Lower leg skin (tissue), 4 donors: ENCODE measurements at regions not wholly inside any gene's neighbourhood (a gene's known extent, or its start where the extent isn't known, plus 50 kb on each side); places are given as distances from the start of the nearest gene placed in this dataset.

Experiments
- DNase-seq, 2 donors: peaks; one replicate each; pipeline ENCODE4 v3.0.0-alpha.2; 2019; ENCODE audit warnings: low spot score in 2 of 2
- H3K4me3 ChIP-seq: fragments of 200-600 bp; sonication (generic); 2 replicates; pipeline ENCODE4 v1.5.1; 2017; ENCODE audit warnings: mild to moderate bottlenecking, low read depth; ENCODE audit not compliant: poor library complexity, severe bottlenecking
- CTCF ChIP-seq, 3 donors: fragments of 450-650 bp; IDR thresholded peaks; one replicate each; pipeline ENCODE4 v1.5.1; 2016; ENCODE audit warnings: antibody characterized with exemption in 3 of 3, mild to moderate bottlenecking in 3 of 3, moderate library complexity in 2 of 3
- POLR2A ChIP-seq, 2 donors: fragments of 450-650 bp; IDR thresholded peaks; one replicate each; pipeline ENCODE4 v1.6.1; 2016 to 2017; ENCODE audit warnings: antibody characterized with exemption in 2 of 2, mild to moderate bottlenecking in 1 of 2, moderate library complexity in 1 of 2
- WGBS, 2 donors: methylation state at CpG; one replicate each; pipeline ENCODE4 v1.1.5; 2018; 5-methylcytosine and 5-hydroxymethylcytosine counted together
- intact Hi-C: fragments of 100-400 bp; cut with DNase I; formaldehyde crosslinking; loops from one replicate; pipeline ENCODE4 v1.15.0; 2023; ENCODE audit warnings: low total_unique reads

- WGBS, 2 donors = 65 to 69% methylated on average over 4 of the region's 4 CpGs
- no peak for DNase-seq
- H3K4me3 ChIP-seq = no peak overlapping the region
- TF ChIP-seq POLR2A (IDR thresholded peaks at IDR 0.05) (no peak), CTCF (IDR thresholded peaks at IDR 0.05) (no peak)
- intact Hi-C loops = no loop called here
These were observed 258.4 kb downstream of the MEIS1 start for GRCh38 chr2:66693076-66693965.

DNA sequence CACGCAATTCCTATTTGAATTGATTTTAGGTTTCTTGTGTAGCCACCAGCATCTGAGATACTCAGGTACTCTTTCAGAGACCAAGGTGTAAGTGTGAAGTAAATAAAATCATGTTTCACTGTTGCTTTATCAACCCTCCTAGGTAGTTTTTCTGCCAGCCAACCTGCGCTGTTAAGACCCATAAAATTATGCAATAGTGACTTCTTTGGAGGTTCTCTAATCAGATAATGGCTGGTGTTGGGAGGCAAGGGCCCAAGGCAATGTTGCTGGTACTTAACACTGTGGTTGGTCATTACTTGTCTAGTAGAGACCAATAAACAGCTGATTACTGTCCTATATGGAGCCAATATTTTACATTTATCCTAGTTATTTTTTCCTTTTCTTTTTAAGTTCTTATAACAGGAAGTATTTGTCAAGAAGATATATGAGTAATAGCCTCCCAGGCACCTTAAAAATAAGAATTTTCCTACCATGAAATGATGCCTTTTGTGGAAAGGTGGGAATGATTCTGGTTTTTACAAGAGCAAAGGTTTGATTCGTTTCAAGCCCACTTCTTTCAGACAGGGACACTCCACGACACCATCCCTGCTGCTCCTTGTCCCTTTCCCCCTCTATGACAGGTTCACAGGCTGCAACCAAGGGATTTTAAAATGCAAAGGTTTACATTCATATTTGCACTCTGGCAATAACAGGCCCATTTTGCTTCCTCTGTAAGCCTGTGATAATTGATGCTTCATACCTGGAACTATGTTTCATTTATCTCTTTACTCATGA is 259.3 kb downstream of the MEIS1 start:
- TF ChIP-seq POLR2A (IDR thresholded peaks at IDR 0.05) (no peak), CTCF (IDR thresholded peaks at IDR 0.05) (no peak)
- no peak for DNase-seq
- WGBS, 2 donors = 76 to 77% methylated on average over 4 of the region's 4 CpGs
- no peak overlapping the region for H3K4me3 ChIP-seq
- intact Hi-C loops = no loop called here

DNA sequence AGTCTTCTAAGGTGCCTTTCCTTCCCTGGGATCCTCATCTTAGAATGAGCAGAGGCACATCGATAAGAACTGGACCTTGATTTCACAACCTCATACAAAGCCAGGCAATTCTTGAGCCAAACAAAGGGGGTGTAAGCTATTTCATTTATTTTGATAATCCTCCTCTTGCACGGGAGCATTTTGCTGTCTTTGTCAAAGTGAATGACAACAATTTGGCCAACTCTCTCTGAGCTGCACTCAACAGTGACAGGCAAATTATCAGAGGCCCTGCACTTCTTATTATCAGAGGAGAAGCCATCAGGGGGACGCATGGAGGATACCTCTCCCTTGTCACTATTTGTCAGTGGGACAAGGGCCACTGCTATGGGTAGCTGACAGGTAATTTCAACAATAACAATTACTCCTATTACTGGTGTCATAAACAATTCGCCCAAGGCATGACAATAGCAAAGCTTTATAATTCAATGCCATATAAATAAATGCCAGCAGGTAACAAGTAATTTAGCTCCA is 260.4 kb downstream of the MEIS1 start:
- WGBS, 2 donors = 88 to 91% methylated on average over 4 of the region's 4 CpGs
- no peak for DNase-seq
- no peak overlapping the region for H3K4me3 ChIP-seq
- TF ChIP-seq POLR2A (IDR thresholded peaks at IDR 0.05) (no peak), CTCF (IDR thresholded peaks at IDR 0.05) (no peak)
- intact Hi-C loops = no loop called here

DNA sequence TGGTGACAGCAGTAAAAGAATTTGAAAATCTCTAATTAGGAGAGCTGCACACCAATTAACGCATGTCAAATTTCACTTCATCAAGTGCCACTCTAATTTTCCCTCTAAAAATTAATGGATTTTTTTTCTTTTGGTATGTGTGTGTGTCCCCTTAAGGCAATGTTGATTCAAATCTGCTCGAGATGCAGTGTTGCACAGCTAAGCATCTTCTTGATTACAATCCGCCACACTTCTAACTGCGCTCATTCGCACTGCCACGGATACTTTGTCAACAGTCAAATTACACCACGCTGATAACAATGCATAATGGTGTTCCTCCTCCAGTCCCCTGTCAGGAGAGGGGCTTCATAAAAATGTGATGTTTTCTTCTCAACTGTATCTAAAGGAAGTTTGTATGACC is 261.4 kb downstream of the MEIS1 start:
- no peak for TF ChIP-seq CTCF (IDR thresholded peaks at IDR 0.05)
- no peak for TF ChIP-seq POLR2A (IDR thresholded peaks at IDR 0.05)
- 84 to 91% methylated on average over 7 of the region's 7 CpGs for WGBS, 2 donors
- intact Hi-C loops = no loop called here
- H3K4me3 ChIP-seq = no peak overlapping the region
- no peak for DNase-seq

- intact Hi-C loops = no loop called here
- DNase-seq = no peak
- WGBS, 2 donors = 84 to 87% methylated on average over 4 of the region's 4 CpGs
- TF ChIP-seq POLR2A (IDR thresholded peaks at IDR 0.05) (no peak), CTCF (IDR thresholded peaks at IDR 0.05) (no peak)
- no peak overlapping the region for H3K4me3 ChIP-seq
These were observed 262.0 kb downstream of the MEIS1 start for GRCh38 chr2:66696886-66697285.
